Keratinocyte (primary cell): ENCODE measurements at regions not wholly inside any gene's neighbourhood (a gene's known extent, or its start where the extent isn't known, plus 50 kb on each side); places are given as distances from the start of the nearest gene placed in this dataset.

Experiments
- CTCF ChIP-seq, 3 experiments: IDR thresholded peaks in 1 of 3; conservative IDR thresholded peaks in 1 of 3; optimal IDR thresholded peaks in 1 of 3; 2 replicates in 2 of 3; 3 replicates in 1 of 3; pipeline versions ENCODE3 to v1.5.1; 2011; ENCODE audit warnings: low read length in 3 of 3, mild to moderate bottlenecking in 3 of 3, moderate library complexity in 2 of 3, control low read depth in 1 of 3, inconsistent platforms in 1 of 3; ENCODE audit not compliant: insufficient read depth in 2 of 3; ENCODE audit errors: extremely low read depth in 1 of 3
- EZH2 ChIP-seq: IDR thresholded peaks from one replicate; pipeline ENCODE4 v1.6.1; 2012; ENCODE audit warnings: inconsistent platforms, mild to moderate bottlenecking, low read length, moderate library complexity

GRCh38 chr20:63067721-63068560 is 61.2 kb upstream of the BHLHE23 start:
- TF ChIP-seq CTCF (optimal IDR thresholded peaks at IDR 0.05 in 1 of 3, IDR thresholded peaks at IDR 0.05 in 1 of 3, conservative IDR thresholded peaks at IDR 0.05 in 1 of 3; ENCODE audit: extremely low read depth in 1 of 3, insufficient read depth in 2 of 3, low read length in 3 of 3), result no peak
- TF ChIP-seq EZH2, result no peak
